HCT116 (cell line): ENCODE measurements at regions not wholly inside any gene's neighbourhood (a gene's known extent, or its start where the extent isn't known, plus 50 kb on each side); places are given as distances from the start of the nearest gene placed in this dataset.

Experiments used
- EZH2 ChIP-seq: fragments of 200-600 bp; sonication (generic); IDR thresholded peaks from 2 replicates; pipeline ENCODE4 v1.6.1; 2017; ENCODE audit warnings: antibody characterized with exemption, mixed run types
- JUND ChIP-seq: IDR thresholded peaks from 2 replicates; pipeline ENCODE4 v1.6.1; 2012
- POLR2A ChIP-seq: IDR thresholded peaks from 2 replicates; pipeline ENCODE4 v1.7.0; 2011; ENCODE audit warnings: borderline replicate concordance; ENCODE audit not compliant: insufficient read depth, insufficient read length; ENCODE audit errors: extremely low read depth
- POLR2AphosphoS5 ChIP-seq: IDR thresholded peaks from 2 replicates; pipeline ENCODE4 v1.6.1; 2011; ENCODE audit warnings: mild to moderate bottlenecking, low read depth, low read length, moderate library complexity
- SIN3A ChIP-seq: IDR thresholded peaks from 2 replicates; pipeline ENCODE4 v1.6.1; 2012; ENCODE audit warnings: low read depth
- SP1 ChIP-seq: IDR thresholded peaks from 2 replicates; pipeline ENCODE4 v1.6.1; 2012; ENCODE audit warnings: low read depth
- YY1 ChIP-seq: IDR thresholded peaks from 2 replicates; pipeline ENCODE4 v1.6.1; 2011; ENCODE audit warnings: low read length, low read depth, moderate library complexity, mild to moderate bottlenecking; ENCODE audit not compliant: insufficient replicate concordance; ENCODE audit errors: extremely low read depth
- ZNF274 ChIP-seq: fragments of 200-500 bp; sonication (Bioruptor generic); IDR thresholded peaks from 2 replicates; pipeline ENCODE4 v1.6.1; 2014; ENCODE audit warnings: mild to moderate bottlenecking, low read depth, low read length, inconsistent platforms
- TF ChIP-seq, protein P1 (sequence below), 3 experiments: fragments of 200-600 bp in 1 of 3; sonication (generic) in 1 of 3; IDR thresholded peaks in 2 of 3; conservative IDR thresholded peaks in 1 of 3; 2 replicates each; pipeline ENCODE4 v1.5.1; 2012 to 2017; ENCODE audit warnings: low read depth in 2 of 3, low read length in 2 of 3, antibody characterized with exemption in 1 of 3, borderline replicate concordance in 1 of 3, control low read depth in 1 of 3, mild to moderate bottlenecking in 1 of 3, mixed read lengths in 1 of 3, mixed run types in 1 of 3, moderate library complexity in 1 of 3; ENCODE audit not compliant: insufficient read depth in 1 of 3
- TF ChIP-seq, protein P2 (sequence below): IDR thresholded peaks from 2 replicates; pipeline ENCODE4 v1.6.1; 2012; ENCODE audit warnings: low read depth
- TF ChIP-seq, protein P3 (sequence below): IDR thresholded peaks from 2 replicates; pipeline ENCODE4 v1.6.1; 2012

DNA sequence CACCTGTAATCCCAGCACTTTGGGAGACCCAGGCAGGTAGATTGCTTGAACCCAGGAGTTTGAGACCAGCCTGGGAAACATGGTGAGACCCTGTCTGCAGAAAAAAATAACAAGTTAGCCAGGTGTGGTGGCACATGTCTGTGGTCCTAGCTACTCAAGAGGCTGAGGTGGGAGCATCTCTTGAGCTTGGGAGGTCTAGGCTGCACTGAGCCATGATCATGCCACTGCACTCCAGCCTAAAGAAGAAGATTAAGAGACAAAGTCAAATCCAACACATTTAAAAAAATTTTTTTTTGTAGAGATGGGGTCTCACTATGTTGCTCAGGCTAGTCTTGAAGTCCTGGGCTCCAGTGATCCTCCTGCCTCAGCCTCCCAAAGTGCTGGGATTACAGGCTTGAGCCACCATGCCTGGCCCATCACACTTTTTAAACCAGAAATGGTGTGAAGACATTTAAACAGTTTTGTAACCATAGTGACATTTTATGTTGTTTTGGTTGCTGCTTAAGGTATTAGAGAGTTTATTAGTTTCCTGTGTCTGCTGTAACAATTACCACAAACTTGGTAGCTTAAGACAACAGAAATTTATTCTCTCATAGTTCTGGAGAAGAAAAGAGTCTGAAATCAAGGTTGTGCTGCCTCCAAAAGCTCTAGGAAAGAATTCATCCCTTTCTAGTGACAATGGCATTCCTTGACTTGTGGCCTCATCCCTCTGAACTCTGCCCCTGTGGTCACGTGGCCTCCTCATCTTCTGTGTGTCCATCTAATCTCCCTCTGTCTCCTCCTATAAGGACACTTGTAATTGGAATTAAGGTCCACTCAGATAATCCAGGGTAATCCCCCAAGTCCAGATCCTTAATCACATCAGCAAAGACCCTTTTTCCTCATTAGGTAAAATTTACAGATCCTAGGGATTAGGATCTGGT is 104.6 kb upstream of the TNFAIP3 start:
- TF ChIP-seq, protein P1, sequence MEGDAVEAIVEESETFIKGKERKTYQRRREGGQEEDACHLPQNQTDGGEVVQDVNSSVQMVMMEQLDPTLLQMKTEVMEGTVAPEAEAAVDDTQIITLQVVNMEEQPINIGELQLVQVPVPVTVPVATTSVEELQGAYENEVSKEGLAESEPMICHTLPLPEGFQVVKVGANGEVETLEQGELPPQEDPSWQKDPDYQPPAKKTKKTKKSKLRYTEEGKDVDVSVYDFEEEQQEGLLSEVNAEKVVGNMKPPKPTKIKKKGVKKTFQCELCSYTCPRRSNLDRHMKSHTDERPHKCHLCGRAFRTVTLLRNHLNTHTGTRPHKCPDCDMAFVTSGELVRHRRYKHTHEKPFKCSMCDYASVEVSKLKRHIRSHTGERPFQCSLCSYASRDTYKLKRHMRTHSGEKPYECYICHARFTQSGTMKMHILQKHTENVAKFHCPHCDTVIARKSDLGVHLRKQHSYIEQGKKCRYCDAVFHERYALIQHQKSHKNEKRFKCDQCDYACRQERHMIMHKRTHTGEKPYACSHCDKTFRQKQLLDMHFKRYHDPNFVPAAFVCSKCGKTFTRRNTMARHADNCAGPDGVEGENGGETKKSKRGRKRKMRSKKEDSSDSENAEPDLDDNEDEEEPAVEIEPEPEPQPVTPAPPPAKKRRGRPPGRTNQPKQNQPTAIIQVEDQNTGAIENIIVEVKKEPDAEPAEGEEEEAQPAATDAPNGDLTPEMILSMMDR (IDR thresholded peaks at IDR 0.05 in 2 of 3, conservative IDR thresholded peaks at IDR 0.05 in 1 of 3; ENCODE audit: borderline replicate concordance in 1 of 3, insufficient read depth in 1 of 3, low read depth in 2 of 3, low read length in 2 of 3): no peak
- TF ChIP-seq POLR2A (no peak), JUND (no peak), POLR2AphosphoS5 (no peak), SIN3A (no peak), YY1 (no peak), EZH2 (no peak), SP1 (no peak), ZNF274 (no peak)
- TF ChIP-seq, protein P2, sequence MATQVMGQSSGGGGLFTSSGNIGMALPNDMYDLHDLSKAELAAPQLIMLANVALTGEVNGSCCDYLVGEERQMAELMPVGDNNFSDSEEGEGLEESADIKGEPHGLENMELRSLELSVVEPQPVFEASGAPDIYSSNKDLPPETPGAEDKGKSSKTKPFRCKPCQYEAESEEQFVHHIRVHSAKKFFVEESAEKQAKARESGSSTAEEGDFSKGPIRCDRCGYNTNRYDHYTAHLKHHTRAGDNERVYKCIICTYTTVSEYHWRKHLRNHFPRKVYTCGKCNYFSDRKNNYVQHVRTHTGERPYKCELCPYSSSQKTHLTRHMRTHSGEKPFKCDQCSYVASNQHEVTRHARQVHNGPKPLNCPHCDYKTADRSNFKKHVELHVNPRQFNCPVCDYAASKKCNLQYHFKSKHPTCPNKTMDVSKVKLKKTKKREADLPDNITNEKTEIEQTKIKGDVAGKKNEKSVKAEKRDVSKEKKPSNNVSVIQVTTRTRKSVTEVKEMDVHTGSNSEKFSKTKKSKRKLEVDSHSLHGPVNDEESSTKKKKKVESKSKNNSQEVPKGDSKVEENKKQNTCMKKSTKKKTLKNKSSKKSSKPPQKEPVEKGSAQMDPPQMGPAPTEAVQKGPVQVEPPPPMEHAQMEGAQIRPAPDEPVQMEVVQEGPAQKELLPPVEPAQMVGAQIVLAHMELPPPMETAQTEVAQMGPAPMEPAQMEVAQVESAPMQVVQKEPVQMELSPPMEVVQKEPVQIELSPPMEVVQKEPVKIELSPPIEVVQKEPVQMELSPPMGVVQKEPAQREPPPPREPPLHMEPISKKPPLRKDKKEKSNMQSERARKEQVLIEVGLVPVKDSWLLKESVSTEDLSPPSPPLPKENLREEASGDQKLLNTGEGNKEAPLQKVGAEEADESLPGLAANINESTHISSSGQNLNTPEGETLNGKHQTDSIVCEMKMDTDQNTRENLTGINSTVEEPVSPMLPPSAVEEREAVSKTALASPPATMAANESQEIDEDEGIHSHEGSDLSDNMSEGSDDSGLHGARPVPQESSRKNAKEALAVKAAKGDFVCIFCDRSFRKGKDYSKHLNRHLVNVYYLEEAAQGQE: no peak
- TF ChIP-seq, protein P3, sequence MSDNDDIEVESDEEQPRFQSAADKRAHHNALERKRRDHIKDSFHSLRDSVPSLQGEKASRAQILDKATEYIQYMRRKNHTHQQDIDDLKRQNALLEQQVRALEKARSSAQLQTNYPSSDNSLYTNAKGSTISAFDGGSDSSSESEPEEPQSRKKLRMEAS: no peak
